Urothelium cell line (cell line): ENCODE measurements at regions not wholly inside any gene's neighbourhood (a gene's known extent, or its start where the extent isn't known, plus 50 kb on each side); places are given as distances from the start of the nearest gene placed in this dataset.
"Not testable (repeated sequence)": the region's sequence is repeated elsewhere in the genome, so short reads cannot be mapped to it uniquely, and the experiment has no call there.

Experiments used
- DNase-seq: peaks from one replicate; pipeline ENCODE4 v3.0.0; 2011; ENCODE audit warnings: low spot score, mixed read lengths
- FAIRE-seq: peaks from 2 replicates; lab custom pipeline; 2011; peaks lifted over from hg19 to GRCh38; lab: Jason Lieb, UNC

DNA sequence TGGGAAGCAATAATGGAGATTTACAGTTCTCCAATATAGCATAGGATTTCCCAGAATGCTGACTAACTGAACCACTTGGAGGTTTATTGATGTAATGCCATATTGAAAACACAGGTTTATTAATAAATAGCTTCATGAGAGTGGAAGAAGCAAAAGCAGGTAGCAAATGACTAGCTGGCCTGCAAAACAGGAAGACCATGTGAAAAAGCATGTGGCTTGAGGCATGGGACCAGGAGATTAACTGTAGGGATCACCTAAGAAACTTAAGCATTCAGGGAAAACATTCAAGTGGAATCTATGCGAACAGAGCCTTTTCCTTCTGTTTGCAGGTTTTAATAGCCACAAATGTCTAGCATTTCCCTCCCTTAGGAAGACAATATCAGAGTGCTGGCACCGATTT is 679.7 kb downstream of the ZEB2 start:
- DNase-seq (no peak), FAIRE-seq (no peak)

- DNase-seq = no peak
- FAIRE-seq = no peak
Observed at GRCh38 chr2:143839456-143839855, 680.5 kb downstream of the ZEB2 start.

DNA sequence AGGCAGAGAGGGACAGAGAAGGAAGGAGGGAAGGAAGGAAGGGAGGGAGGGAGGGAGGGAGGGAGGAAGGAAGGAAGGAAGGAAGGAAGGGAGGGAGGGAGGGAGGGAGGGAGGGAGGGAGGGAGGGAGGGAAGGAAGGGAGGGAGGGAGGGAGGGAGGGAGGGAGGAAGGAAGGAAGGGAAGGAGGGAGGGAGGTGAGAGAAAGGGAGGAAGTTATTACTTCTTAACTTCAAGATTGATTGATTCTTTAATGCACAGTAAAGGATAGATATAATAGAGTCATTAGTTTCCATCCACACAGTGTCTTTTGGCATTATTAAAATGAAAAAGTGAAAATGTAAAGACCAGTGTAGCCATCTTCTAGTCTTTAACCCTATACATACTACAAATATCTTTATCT is 682.9 kb downstream of the ZEB2 start:
- not testable (repeated sequence) for FAIRE-seq

GRCh38 chr2:143835481-143835880 is 684.4 kb downstream of the ZEB2 start:
- DNase-seq (no peak), FAIRE-seq (no peak)

More for the DNA sequence above, 682.9 kb downstream of the ZEB2 start:
- DNase-seq = not testable (repeated sequence)

GRCh38 chr2:143833015-143833660 is 686.8 kb downstream of the ZEB2 start:
- DNase-seq (no peak), FAIRE-seq (no peak)

DNA sequence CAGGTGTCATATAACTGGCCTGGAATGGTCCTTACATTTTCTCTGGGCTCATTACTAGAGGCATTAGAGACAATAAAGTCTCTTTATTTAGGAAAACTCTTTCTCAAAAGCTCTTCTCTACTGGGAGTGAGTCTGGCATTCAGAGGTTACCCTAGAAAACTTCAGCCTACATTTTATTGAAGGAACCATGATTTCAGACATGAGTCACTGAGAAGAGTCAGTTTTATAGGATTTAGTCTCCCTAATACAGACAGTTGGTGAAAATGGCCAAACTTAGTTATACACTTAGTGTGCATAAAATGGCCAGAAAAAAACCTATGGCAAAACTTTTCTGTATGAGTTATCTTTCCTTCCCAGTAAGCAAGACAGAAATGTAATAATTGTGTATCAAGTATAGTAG is 689.4 kb downstream of the ZEB2 start:
- DNase-seq = no peak
- FAIRE-seq = no peak

- DNase-seq (no peak), FAIRE-seq (no peak)
Observed at GRCh38 chr2:143828763-143829537, 691.0 kb downstream of the ZEB2 start.

DNA sequence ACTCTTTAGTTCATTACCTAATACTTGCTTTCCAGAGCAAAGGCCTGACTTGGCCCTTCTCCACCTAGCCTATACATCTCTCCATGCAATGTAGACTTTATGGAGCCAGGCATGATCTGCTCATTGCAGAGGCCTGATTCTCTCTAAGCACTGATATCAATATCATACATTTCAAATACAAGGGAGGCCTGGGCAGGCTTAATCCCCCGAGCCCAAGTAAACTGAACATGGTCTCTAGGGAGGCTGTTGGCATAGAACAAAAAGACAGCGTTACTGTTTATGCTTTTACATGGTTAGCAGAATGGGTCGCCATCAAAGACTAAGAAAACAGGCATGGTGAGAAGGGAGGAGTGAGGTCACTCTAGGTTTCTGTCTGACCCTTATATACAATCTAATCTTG is 695.1 kb downstream of the ZEB2 start:
- no peak for FAIRE-seq
- no peak for DNase-seq

DNA sequence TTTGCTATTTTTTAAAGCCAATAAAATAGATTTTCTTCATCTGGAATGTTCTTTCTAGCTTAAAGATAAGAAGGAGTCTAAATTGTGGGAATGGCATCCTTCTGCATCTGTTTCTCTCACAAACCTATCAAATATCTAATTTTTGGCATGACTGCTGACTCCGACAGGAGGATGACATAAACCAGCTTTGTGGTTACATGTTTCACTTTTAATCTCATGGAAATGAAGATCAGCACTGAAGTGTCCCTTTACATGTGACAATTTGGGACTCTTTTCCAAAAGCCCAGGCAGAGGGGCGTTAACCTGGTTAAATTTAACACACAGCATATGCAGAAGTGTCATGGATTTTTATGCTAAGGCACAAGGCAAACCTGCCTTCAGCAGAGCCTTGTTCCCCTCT is 694.7 kb downstream of the ARHGAP15 start:
- FAIRE-seq = no peak
- no peak for DNase-seq

GRCh38 chr2:143823296-143823695 is 694.1 kb downstream of the ARHGAP15 start:
- DNase-seq (no peak), FAIRE-seq (no peak)

GRCh38 chr2:143822736-143823135 is 693.5 kb downstream of the ARHGAP15 start:
- FAIRE-seq (no peak), DNase-seq (no peak)

DNA sequence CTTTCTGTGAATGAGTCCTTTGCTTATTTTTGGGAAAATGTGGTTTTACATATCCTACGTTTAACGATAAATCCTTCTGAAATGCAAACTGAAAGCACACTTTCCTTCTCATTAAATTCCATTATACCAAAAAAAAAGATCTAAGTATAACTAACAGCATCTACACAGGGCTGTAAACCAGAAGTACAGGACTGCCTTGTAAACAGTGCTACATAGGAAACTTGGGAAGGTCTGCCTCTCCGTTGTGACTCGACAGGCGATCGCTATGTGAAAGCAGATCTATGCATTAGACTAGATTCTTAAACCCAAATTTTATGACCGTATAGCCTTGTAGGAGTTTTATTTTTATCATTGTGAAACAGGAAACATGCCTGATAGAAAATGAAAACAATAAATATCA is 690.5 kb downstream of the ARHGAP15 start:
- DNase-seq (no peak), FAIRE-seq (no peak)

GRCh38 chr2:143819190-143819735 is 690.0 kb downstream of the ARHGAP15 start:
- no peak for FAIRE-seq
- DNase-seq = no peak
